Stimulated activated CD8-positive, alpha-beta memory T cell treated with anti-CD3 and anti-CD28 coated beads, Interleukin-15, amount 100 ng/mL, for 4 hours (primary cell): ENCODE measurements at regions not wholly inside any gene's neighbourhood (a gene's known extent, or its start where the extent isn't known, plus 50 kb on each side); places are given as distances from the start of the nearest gene placed in this dataset.
"Not testable (repeated sequence)": the region's sequence is repeated elsewhere in the genome, so short reads cannot be mapped to it uniquely, and the experiment has no call there.

Source experiments
- DNase-seq, 2 donors: peaks; one replicate each; pipeline ENCODE4 v3.0.0-alpha.2; 2020; ENCODE audit warnings: low read depth in 2 of 2

- no peak for DNase-seq
These were observed 1118.9 kb upstream of the CELF2 start for GRCh38 chr10:9898633-9899395.

GRCh38 chr10:9900751-9901150, 1116.9 kb upstream of the CELF2 start:
- DNase-seq: no peak

GRCh38 chr10:9901971-9902370, 1115.7 kb upstream of the CELF2 start:
- DNase-seq: no peak

GRCh38 chr10:9910446-9910845, 1107.2 kb upstream of the CELF2 start:
- DNase-seq: no peak

GRCh38 chr10:9911488-9911887, 1106.2 kb upstream of the CELF2 start:
- DNase-seq: no peak

- no peak for DNase-seq
These were observed 1103.7 kb upstream of the CELF2 start for GRCh38 chr10:9913876-9914514.

- no peak for DNase-seq
These were observed 1096.1 kb upstream of the CELF2 start for GRCh38 chr10:9921544-9921943.

- no peak for DNase-seq
These were observed 1095.4 kb upstream of the CELF2 start for GRCh38 chr10:9922126-9922870.

- DNase-seq: no peak
These were observed 1091.7 kb upstream of the CELF2 start for GRCh38 chr10:9926003-9926402.

- no peak for DNase-seq
These were observed 1090.8 kb upstream of the CELF2 start for GRCh38 chr10:9926881-9927280.

- no peak for DNase-seq
These were observed 1078.0 kb upstream of the CELF2 start for GRCh38 chr10:9939716-9940115.

- DNase-seq: no peak
These were observed 1073.0 kb upstream of the CELF2 start for GRCh38 chr10:9944690-9945089.

GRCh38 chr10:9950070-9950469, 1067.6 kb upstream of the CELF2 start:
- no peak for DNase-seq

- DNase-seq: no peak
These were observed 1066.0 kb upstream of the CELF2 start for GRCh38 chr10:9951481-9952257.

GRCh38 chr10:9957351-9957750, 1060.3 kb upstream of the CELF2 start:
- no peak for DNase-seq

GRCh38 chr10:9957876-9958275, 1059.8 kb upstream of the CELF2 start:
- DNase-seq: not testable (repeated sequence)

GRCh38 chr10:9965341-9965740, 1052.3 kb upstream of the CELF2 start:
- DNase-seq: no peak

GRCh38 chr10:9986786-9987185, 1030.9 kb upstream of the CELF2 start:
- DNase-seq: no peak

- DNase-seq: no peak
These were observed 1030.5 kb upstream of the CELF2 start for GRCh38 chr10:9987197-9987596.

- no peak for DNase-seq
These were observed 1025.0 kb upstream of the CELF2 start for GRCh38 chr10:9992661-9993060.

GRCh38 chr10:9994131-9994530, 1023.5 kb upstream of the CELF2 start:
- DNase-seq: no peak

- no peak for DNase-seq
These were observed 1018.0 kb upstream of the CELF2 start for GRCh38 chr10:9999627-10000026.
